ENCODE measurements at regions not wholly inside any gene's neighbourhood (a gene's known extent, or its start where the extent isn't known, plus 50 kb on each side); places are given as distances from the start of the nearest gene placed in this dataset.
"Not testable (repeated sequence)": the region's sequence is repeated elsewhere in the genome, so short reads cannot be mapped to it uniquely, and the experiment has no call there.

GRCh38 chr3:21898316-21898715 is 147.3 kb upstream of the ZNF385D start:
- DNase-seq, result no peak

- DNase-seq, result no peak
Measured at GRCh38 chr3:21901484-21901883, 150.5 kb upstream of the ZNF385D start.

GRCh38 chr3:21902956-21903355 is 151.9 kb upstream of the ZNF385D start:
- no peak for DNase-seq

- no peak for DNase-seq
Measured at GRCh38 chr3:21909096-21909495, 158.1 kb upstream of the ZNF385D start.

- DNase-seq, result no peak
Measured at GRCh38 chr3:21912711-21913110, 161.7 kb upstream of the ZNF385D start.

GRCh38 chr3:21913791-21914190 is 162.8 kb upstream of the ZNF385D start:
- DNase-seq, result no peak

DNA sequence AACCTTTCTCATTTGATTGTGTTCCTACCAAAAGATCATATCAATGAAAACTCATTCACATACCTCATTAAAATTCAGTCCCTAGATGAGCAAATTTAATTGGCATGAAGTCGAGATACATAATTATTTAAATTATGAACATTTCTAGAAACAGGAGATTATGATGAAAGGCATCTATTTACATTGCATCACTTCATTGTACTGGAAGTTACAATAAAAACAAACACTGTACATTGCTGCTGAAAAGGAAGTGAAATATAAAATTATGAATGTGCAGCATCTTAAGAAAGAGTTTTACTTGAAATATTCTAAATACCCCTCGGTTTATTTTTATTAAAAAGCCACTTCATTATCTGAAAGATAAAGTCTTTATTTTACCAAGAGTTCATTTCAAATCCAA is 163.4 kb upstream of the ZNF385D start:
- no peak for DNase-seq

- DNase-seq, result no peak
Measured at GRCh38 chr3:21919383-21919782, 168.4 kb upstream of the ZNF385D start.

DNA sequence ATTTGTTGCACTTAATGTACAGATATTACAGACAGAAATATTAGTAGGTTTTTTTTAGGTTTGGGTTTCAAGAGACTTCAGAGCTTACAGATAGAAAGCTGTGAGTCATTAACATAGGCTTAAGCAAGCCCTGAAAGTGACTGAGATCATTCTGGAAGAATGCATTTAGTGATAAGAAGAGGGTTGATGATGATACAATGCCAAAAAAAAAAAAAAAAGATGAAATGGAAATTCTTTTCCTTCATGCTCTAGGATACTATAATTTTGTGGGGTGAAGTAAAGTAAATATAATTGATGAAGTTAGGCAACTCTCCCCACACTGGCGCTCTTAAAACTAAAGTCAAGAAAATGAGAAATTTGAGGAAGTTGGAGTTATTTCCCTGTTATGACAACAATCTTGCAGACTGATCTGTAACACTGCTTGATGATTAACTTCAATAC is 169.4 kb upstream of the ZNF385D start:
- DNase-seq, result no peak

- DNase-seq, result not testable (repeated sequence)
Measured at GRCh38 chr3:21923156-21923555, 172.1 kb upstream of the ZNF385D start.

- DNase-seq, result no peak
Measured at GRCh38 chr3:21927261-21927660, 176.3 kb upstream of the ZNF385D start.

- DNase-seq, result no peak
Measured at GRCh38 chr3:21934591-21934990, 183.6 kb upstream of the ZNF385D start.

DNA sequence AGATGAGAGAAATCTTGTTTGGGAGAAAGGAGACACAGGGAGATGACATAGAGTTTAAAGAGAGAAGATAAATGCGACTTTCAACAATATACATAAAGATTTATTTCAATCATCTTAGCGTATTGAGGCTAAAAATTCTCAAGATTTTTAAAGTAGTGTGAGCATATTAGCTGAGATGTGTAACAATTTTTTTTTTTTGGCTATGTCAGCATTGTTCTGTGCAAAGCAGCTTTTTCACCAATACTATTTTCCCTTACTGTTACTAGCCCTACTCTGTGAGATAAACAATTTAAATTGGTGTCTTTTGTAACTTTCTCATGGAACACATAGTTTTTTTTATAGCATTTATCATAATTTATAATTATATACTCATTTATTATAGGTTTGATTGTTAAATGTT is 185.2 kb upstream of the ZNF385D start:
- no peak for DNase-seq

GRCh38 chr3:21938267-21938681 is 187.3 kb upstream of the ZNF385D start:
- no peak for DNase-seq

- DNase-seq, result peak; percentile 32
Measured at GRCh38 chr3:21942328-21942727, 191.3 kb upstream of the ZNF385D start.

DNA sequence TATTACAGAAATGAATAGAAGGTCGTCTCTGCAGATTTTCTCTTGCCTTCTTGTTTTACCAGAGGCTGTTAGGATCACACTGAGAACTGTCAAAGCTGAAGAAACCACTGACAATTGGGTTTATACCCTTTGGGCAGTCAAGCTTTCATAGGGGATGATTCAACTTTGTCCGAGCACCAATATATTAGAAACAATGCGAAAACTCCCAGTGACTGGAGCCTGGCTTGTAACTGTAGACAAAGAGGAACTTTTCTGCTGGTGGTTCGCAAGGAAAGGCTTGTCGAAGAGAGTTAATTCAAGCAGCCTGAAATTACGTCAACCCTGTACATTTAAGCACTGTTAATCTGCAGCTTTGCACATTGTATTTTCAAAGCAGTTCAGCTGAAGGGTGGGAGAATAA is 193.2 kb upstream of the ZNF385D start:
- no peak for DNase-seq

- DNase-seq, result no peak
Measured at GRCh38 chr3:21952856-21953255, 201.8 kb upstream of the ZNF385D start.

DNA sequence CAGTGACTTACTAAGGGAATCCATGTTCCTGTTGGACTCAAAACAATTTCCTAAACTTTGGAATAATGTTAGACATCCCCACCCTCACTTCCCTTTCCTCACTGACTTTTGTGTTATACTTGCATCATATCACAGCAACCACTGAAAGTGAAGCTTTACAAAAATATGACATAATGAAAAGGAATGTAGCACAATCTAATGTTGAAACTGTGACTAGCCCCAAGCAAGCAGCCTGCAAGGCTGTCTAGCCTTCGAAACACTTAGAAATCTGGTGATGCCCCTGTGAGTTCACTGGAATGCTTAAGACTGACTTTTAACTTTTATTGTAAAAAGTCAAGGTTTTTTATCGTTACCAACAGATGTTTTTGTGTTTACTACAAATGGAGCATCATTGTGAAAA is 203.7 kb upstream of the ZNF385D start:
- DNase-seq, result no peak

- no peak for DNase-seq
Measured at GRCh38 chr3:21955406-21955805, 204.4 kb upstream of the ZNF385D start.

- DNase-seq, result no peak
Measured at GRCh38 chr3:21960033-21960432, 209.0 kb upstream of the ZNF385D start.

DNA sequence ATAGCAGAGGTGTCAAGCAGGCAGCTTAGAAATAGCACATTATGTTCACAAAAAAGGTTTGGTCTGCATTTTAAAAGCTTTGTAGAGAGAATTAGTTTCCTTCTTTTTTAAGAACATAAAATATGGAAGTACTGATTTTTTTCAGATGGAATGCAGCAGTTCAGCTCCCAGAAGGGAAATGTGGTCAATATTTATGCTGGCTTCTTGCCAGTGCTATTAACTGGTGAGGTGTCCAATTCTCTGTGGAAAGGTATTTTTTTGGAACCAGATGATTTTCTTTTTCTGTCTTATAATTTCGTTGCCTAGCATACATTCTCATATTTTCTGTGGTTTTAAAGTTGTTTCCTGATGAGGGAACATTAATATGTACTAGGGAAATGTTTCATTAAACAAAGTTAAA is 211.4 kb upstream of the ZNF385D start:
- no peak for DNase-seq

DNA sequence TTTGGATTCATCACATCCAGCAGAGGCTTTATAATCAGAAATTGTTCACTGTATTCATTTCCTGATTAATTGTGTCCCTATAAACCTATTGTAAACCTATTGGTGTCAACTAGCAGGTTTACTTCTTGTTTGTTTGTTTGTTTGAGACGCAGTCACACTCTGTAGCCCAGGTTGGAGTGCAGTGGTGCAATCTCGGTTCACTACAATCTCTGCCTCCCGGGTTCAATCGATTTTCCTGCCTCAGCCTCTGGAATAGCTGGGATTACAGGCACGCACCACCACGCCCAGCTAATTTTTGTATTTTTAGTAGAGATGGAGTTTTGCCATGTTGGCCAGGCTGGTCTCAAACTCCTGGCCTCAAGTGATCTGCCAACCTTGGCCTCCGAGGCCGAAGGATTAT is 215.4 kb upstream of the ZNF385D start:
- DNase-seq, result not testable (repeated sequence)

GRCh38 chr3:21979706-21980105 is 228.7 kb upstream of the ZNF385D start:
- no peak for DNase-seq

- DNase-seq, result no peak
Measured at GRCh38 chr3:21989341-21990042, 238.5 kb upstream of the ZNF385D start.

- no peak for DNase-seq
Measured at GRCh38 chr3:21991061-21991460, 240.1 kb upstream of the ZNF385D start.
